ENCODE measurements at regions not wholly inside any gene's neighbourhood (a gene's known extent, or its start where the extent isn't known, plus 50 kb on each side); places are given as distances from the start of the nearest gene placed in this dataset.

DNA sequence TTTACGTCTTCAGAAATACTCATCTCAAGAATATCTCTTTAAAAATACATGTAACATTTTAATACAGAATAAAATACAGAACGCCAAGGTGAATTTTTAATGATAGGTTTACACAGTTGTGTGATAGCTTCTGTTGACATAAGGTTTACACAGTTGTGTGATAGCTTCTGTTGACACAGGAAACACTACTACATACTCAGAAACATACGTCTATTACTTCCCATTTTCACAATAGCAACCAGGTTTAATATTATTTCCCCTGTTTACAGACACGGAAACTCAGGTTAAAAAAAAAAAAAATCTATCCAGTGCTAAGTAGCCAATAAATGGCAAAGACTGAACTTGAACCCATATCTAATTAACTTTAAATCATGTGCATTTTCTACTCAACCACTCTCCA, 571.2 kb downstream of the LIG4 start:
- H3K27me3 ChIP-seq (ENCODE audit: control insufficient read depth in 1 of 2, insufficient read depth in 2 of 2, low read length in 2 of 2), result no peaks in the 10 kb centered on the region
- DNase-seq, result no peak
- H3K9me3 ChIP-seq (ENCODE audit: control insufficient read depth in 1 of 2, insufficient read depth in 1 of 2, low read length in 2 of 2), result no peaks in the 10 kb centered on the region
- no peak overlapping the region for H3K27ac Mint-ChIP-seq
- no peak overlapping the region for H3K27ac ChIP-seq (ENCODE audit: low read depth in 1 of 2, low read length in 2 of 2)
- no peaks in the 10 kb centered on the region for H3K4me1 ChIP-seq (ENCODE audit: insufficient read depth, low read length)
- CTCF ChIA-PET, result no interaction called here
- ATAC-seq (ENCODE audit: poor library complexity), result no peak
- no peak overlapping the region for H3K4me3 Mint-ChIP-seq
- intact Hi-C loops (cut with DNase I, micrococcal nuclease), result loop anchor here in 1 of 2 experiments (10.0 kb wide), 1 partner anchor 429 kb away; no protein-coding TSS in a partner anchor
- TF ChIP-seq, protein P1, sequence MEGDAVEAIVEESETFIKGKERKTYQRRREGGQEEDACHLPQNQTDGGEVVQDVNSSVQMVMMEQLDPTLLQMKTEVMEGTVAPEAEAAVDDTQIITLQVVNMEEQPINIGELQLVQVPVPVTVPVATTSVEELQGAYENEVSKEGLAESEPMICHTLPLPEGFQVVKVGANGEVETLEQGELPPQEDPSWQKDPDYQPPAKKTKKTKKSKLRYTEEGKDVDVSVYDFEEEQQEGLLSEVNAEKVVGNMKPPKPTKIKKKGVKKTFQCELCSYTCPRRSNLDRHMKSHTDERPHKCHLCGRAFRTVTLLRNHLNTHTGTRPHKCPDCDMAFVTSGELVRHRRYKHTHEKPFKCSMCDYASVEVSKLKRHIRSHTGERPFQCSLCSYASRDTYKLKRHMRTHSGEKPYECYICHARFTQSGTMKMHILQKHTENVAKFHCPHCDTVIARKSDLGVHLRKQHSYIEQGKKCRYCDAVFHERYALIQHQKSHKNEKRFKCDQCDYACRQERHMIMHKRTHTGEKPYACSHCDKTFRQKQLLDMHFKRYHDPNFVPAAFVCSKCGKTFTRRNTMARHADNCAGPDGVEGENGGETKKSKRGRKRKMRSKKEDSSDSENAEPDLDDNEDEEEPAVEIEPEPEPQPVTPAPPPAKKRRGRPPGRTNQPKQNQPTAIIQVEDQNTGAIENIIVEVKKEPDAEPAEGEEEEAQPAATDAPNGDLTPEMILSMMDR (IDR thresholded peaks at IDR 0.05), result no peak
- no peaks in the 10 kb centered on the region for H3K36me3 ChIP-seq (ENCODE audit: insufficient read depth, low read length)
- POLR2A ChIA-PET, result no interaction called here
- no peak overlapping the region for H3K4me3 ChIP-seq (ENCODE audit: low read length)
- H3K27me3 Mint-ChIP-seq, result no peaks in the 10 kb centered on the region
- peaks cover 5% of the 10 kb centered on the region for H3K9me3 Mint-ChIP-seq
- H3K36me3 Mint-ChIP-seq (ENCODE audit: low read depth), result no peaks in the 10 kb centered on the region
- H3K4me1 Mint-ChIP-seq (ENCODE audit: low read depth), result no peaks in the 10 kb centered on the region

DNA sequence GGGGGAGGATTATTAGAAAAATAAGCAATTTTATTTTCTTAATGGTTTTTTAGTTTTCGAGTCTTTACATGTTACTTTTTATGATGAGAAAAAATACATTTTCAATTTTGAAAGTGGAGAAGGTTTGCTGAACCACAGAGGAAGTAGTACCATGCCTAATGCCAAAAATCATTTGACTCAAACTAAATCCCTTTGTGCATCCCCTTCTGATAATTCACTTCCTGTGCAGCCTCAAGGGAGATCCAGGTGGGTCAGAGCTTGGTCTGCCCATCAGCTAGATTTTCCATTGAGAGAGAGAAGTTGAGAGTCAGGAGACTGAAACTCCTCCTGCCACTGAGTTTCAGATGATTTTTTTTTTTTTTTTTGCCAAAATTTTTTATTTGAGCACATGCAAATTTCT, 571.7 kb downstream of the LIG4 start:
- no peaks in the 10 kb centered on the region for H3K36me3 Mint-ChIP-seq (ENCODE audit: low read depth)
- H3K4me3 Mint-ChIP-seq, result no peak overlapping the region
- H3K36me3 ChIP-seq (ENCODE audit: insufficient read depth, low read length), result no peaks in the 10 kb centered on the region
- H3K4me1 ChIP-seq (ENCODE audit: insufficient read depth, low read length), result no peaks in the 10 kb centered on the region
- H3K27me3 Mint-ChIP-seq, result no peaks in the 10 kb centered on the region
- no peak overlapping the region for H3K27ac ChIP-seq (ENCODE audit: low read depth in 1 of 2, low read length in 2 of 2)
- no peak for ATAC-seq (ENCODE audit: poor library complexity)
- no peaks in the 10 kb centered on the region for H3K4me1 Mint-ChIP-seq (ENCODE audit: low read depth)
- DNase-seq, result no peak
- intact Hi-C loops (cut with DNase I, micrococcal nuclease), result loop anchor here in 1 of 2 experiments (10.0 kb wide), 1 partner anchor 429 kb away; no protein-coding TSS in a partner anchor
- H3K9me3 Mint-ChIP-seq, result peaks cover 6% of the 10 kb centered on the region
- no peak overlapping the region for H3K27ac Mint-ChIP-seq
- POLR2A ChIA-PET, result no interaction called here
- H3K4me3 ChIP-seq (ENCODE audit: low read length), result no peak overlapping the region
- no peaks in the 10 kb centered on the region for H3K27me3 ChIP-seq (ENCODE audit: control insufficient read depth in 1 of 2, insufficient read depth in 2 of 2, low read length in 2 of 2)
- no peaks in the 10 kb centered on the region for H3K9me3 ChIP-seq (ENCODE audit: control insufficient read depth in 1 of 2, insufficient read depth in 1 of 2, low read length in 2 of 2)
- TF ChIP-seq, protein P1 (IDR thresholded peaks at IDR 0.05), result no peak
- CTCF ChIA-PET, result no interaction called here

DNA sequence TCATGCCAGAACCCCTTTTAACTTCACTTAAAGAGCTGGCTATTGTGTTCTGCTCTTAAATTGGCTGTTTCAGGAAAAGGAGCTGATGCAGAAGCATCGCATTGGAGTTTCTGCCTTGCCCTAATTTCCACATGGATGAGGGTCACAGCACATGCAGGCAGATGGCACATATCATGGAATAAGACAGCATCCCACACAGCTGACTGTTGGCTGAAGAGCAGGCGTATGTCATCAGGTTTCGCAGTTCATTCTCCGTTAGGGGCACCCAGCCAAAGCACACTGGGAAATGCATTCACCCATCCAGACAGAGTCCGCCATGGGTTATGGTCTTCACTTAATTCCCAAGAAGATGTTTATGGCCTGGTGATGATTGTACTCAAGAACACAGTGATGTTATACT, 572.5 kb downstream of the LIG4 start:
- intact Hi-C loops (cut with DNase I, micrococcal nuclease), result loop anchor here in 1 of 2 experiments (10.0 kb wide), 1 partner anchor 428 kb away; no protein-coding TSS in a partner anchor
- H3K36me3 ChIP-seq (ENCODE audit: insufficient read depth, low read length), result no peaks in the 10 kb centered on the region
- Mint-ChIP-seq H3K4me1 (ENCODE audit: low read depth) (no peaks in the 10 kb centered on the region), H3K27me3 (no peaks in the 10 kb centered on the region), H3K27ac (no peak overlapping the region), H3K4me3 (no peak overlapping the region), H3K9me3 (peaks cover 6% of the 10 kb centered on the region), H3K36me3 (ENCODE audit: low read depth) (no peaks in the 10 kb centered on the region)
- TF ChIP-seq, protein P1 (IDR thresholded peaks at IDR 0.05), result no peak
- H3K4me1 ChIP-seq (ENCODE audit: insufficient read depth, low read length), result no peaks in the 10 kb centered on the region
- H3K27me3 ChIP-seq (ENCODE audit: control insufficient read depth in 1 of 2, insufficient read depth in 2 of 2, low read length in 2 of 2), result no peaks in the 10 kb centered on the region
- POLR2A ChIA-PET, result no interaction called here
- H3K4me3 ChIP-seq (ENCODE audit: low read length), result no peak overlapping the region
- CTCF ChIA-PET, result no interaction called here
- no peak for ATAC-seq (ENCODE audit: poor library complexity)
- no peak for DNase-seq
- no peaks in the 10 kb centered on the region for H3K9me3 ChIP-seq (ENCODE audit: control insufficient read depth in 1 of 2, insufficient read depth in 1 of 2, low read length in 2 of 2)
- no peak overlapping the region for H3K27ac ChIP-seq (ENCODE audit: low read depth in 1 of 2, low read length in 2 of 2)

Data from CD4-positive, alpha-beta T cell (primary cell).